ENCODE measurements at regions not wholly inside any gene's neighbourhood (a gene's known extent, or its start where the extent isn't known, plus 50 kb on each side); places are given as distances from the start of the nearest gene placed in this dataset.
A peak's percentile ranks its signal among the peaks of the same experiment; 100 is the strongest.

- H2BK15ac ChIP-seq (ENCODE audit: low read depth, low read length), result no peak overlapping the region
- H2AK9ac ChIP-seq (replicated peaks; ENCODE audit: low read depth, low read length, poor library complexity), result no peak overlapping the region
- H2AFZ ChIP-seq (replicated peaks; ENCODE audit: low read length, poor library complexity), result no peak overlapping the region
- no peak overlapping the region for H3K4ac ChIP-seq (ENCODE audit: low read depth, low read length)
- POLR2A ChIA-PET (ENCODE audit: unreplicated experiment), result no interaction called here
- H3K14ac ChIP-seq (replicated peaks; ENCODE audit: low read depth, low read length), result no peak overlapping the region
- dilution Hi-C loops (cut with HindIII; ENCODE audit: low sequenced_read_pairs, unreplicated experiment) (no loop called here), intact Hi-C loops (cut with micrococcal nuclease) (no loop called here), in situ Hi-C loops (cut with MboI; ENCODE audit: low sequenced_read_pairs) (no loop called here)
- H3K23ac ChIP-seq (ENCODE audit: low read depth, low read length), result no peak overlapping the region
- H3K9ac ChIP-seq (ENCODE audit: low read depth, low read length), result no peak overlapping the region
- no peak overlapping the region for H3K56ac ChIP-seq (ENCODE audit: extremely low read depth, insufficient read depth, low read length)
- no peaks in the 10 kb centered on the region for H3K27me3 ChIP-seq (ENCODE audit: control insufficient read depth, insufficient read depth, low read length)
- H4K91ac ChIP-seq (ENCODE audit: insufficient read depth, low read depth, low read length), result no peak overlapping the region
- H3K4me1 ChIP-seq (ENCODE audit: control insufficient read depth, insufficient read depth, low read length), result no peaks in the 10 kb centered on the region
- H3K4me3 ChIP-seq (ENCODE audit: insufficient read depth, low read depth, low read length), result no peak overlapping the region
- ATAC-seq (ENCODE audit: low read depth), result no peak
- H3K36me3 ChIP-seq (ENCODE audit: control insufficient read depth, insufficient read depth, low read length), result no peaks in the 10 kb centered on the region
- H4K8ac ChIP-seq (ENCODE audit: low read depth in 2 of 2, low read length in 2 of 2), result no peak overlapping the region
- no peak overlapping the region for H3K27ac ChIP-seq (ENCODE audit: insufficient read depth, low read length)
- H3K9me1 ChIP-seq (ENCODE audit: insufficient read depth, low read length), result no peaks in the 10 kb centered on the region
- no peak for TF ChIP-seq CTCF (conservative IDR thresholded peaks at IDR 0.05; ENCODE audit: low read depth, low read length)
- no peak for TF ChIP-seq MXI1 (IDR thresholded peaks at IDR 0.05; ENCODE audit: borderline replicate concordance, low read depth, low read length)
- TF ChIP-seq SMC3 (IDR thresholded peaks at IDR 0.05; ENCODE audit: low read depth, low read length), result no peak
- no peak for TF ChIP-seq MAFK (IDR thresholded peaks at IDR 0.05; ENCODE audit: low read depth, low read length)
- TF ChIP-seq RAD21 (IDR thresholded peaks at IDR 0.05; ENCODE audit: low read length), result no peak
- H4K20me1 ChIP-seq (ENCODE audit: insufficient read depth, low read length), result no peaks in the 10 kb centered on the region
- H2BK20ac ChIP-seq (ENCODE audit: low read depth, low read length), result no peak overlapping the region
- H2BK120ac ChIP-seq (ENCODE audit: low read depth, low read length), result no peak overlapping the region
- DNase-seq, result peak; percentile 1
- WGBS, 2 experiments (ENCODE audit: extremely low coverage in 2 of 2, insufficient read length in 1 of 2), result 0% methylated on average over 1 of the region's 3 CpGs; no CpG with 5 or more reads in 1 of the 2 experiments
- CTCF ChIA-PET, result interaction anchor here (0.8 kb wide), 1 partner anchor 10 kb away, joined by 3 read pairs; no protein-coding TSS in a partner anchor
- H3K4me2 ChIP-seq (ENCODE audit: low read depth, low read length), result no peak overlapping the region
- H3K9me3 ChIP-seq (ENCODE audit: control insufficient read depth, insufficient read depth, low read length), result peaks cover 3% of the 10 kb centered on the region; the same call in 1 of the 2 replicates
- H3K79me1 ChIP-seq (ENCODE audit: low read depth in 1 of 2, low read length in 2 of 2), result no peaks in the 10 kb centered on the region
- H4K5ac ChIP-seq (ENCODE audit: low read depth, low read length), result no peak overlapping the region
- H2AK5ac ChIP-seq (ENCODE audit: low read depth, low read length), result no peak overlapping the region
- BruUV-seq (replicated peaks), result no TSS peak
- H2BK5ac ChIP-seq (ENCODE audit: low read depth, low read length, poor library complexity, severe bottlenecking), result no peak overlapping the region
- no peak overlapping the region for H3K18ac ChIP-seq (ENCODE audit: low read depth, low read length)
These were observed 424.2 kb upstream of the CNTNAP2 start for GRCh38 chr7:145692237-145692950.

Data from IMR-90 (cell line).